IMR-90 (cell line): ENCODE measurements at regions not wholly inside any gene's neighbourhood (a gene's known extent, or its start where the extent isn't known, plus 50 kb on each side); places are given as distances from the start of the nearest gene placed in this dataset.

Experiments used
- ATAC-seq: fragments of 200-7000 bp; cut with Tn5 transposase; 2 replicates; pipeline ENCODE4 v1.9.1; 2020; ENCODE audit warnings: low read depth, mild to moderate bottlenecking, moderate library complexity
- BruUV-seq: library from RNA; stranded (reverse); fragments of 400-500 nt; replicated peaks from 2 replicates; lab custom pipeline; 2021; lab: Mats Ljungman, UMichigan
- CTCF ChIA-PET: fragments of 300-600 bp; formaldehyde crosslinking; extraction: SDS; loops from one replicate; lab custom pipeline; 2021; ENCODE audit warnings: antibody characterized with exemption; lab: Yijun Ruan, JAX
- POLR2A ChIA-PET: fragments of 300-600 bp; sonication (Branson Sonifier 250); formaldehyde crosslinking; loops from one replicate; lab custom pipeline; 2022; ENCODE audit warnings: antibody characterized with exemption; ENCODE audit not compliant: unreplicated experiment; lab: Charles Lee
- DNase-seq: peaks from one replicate; pipeline ENCODE4 v3.0.0; 2013
- H2AFZ ChIP-seq: replicated peaks from 2 replicates; pipeline ENCODE3; 2013; ENCODE audit warnings: low read length, mild to moderate bottlenecking; ENCODE audit not compliant: poor library complexity
- H2AK5ac ChIP-seq: 2 replicates; pipeline ENCODE4 v1.6.1; 2013; ENCODE audit warnings: low read depth, low read length, inconsistent platforms
- H2AK9ac ChIP-seq: replicated peaks from 2 replicates; pipeline ENCODE3; 2013; ENCODE audit warnings: mild to moderate bottlenecking, low read depth, low read length, moderate library complexity; ENCODE audit not compliant: poor library complexity
- H2BK120ac ChIP-seq: 2 replicates; pipeline ENCODE4 v1.6.1; 2013; ENCODE audit warnings: low read depth, low read length, inconsistent platforms
- H2BK15ac ChIP-seq: 3 replicates; pipeline ENCODE4 v1.6.1; 2013; ENCODE audit warnings: low read depth, low read length, inconsistent platforms
- H2BK20ac ChIP-seq: 2 replicates; pipeline ENCODE4 v1.6.1; 2013; ENCODE audit warnings: low read depth, mild to moderate bottlenecking, inconsistent platforms, low read length, moderate library complexity
- H2BK5ac ChIP-seq: 2 replicates; pipeline ENCODE4 v1.6.1; 2013; ENCODE audit warnings: mild to moderate bottlenecking, low read depth, low read length, inconsistent platforms; ENCODE audit not compliant: poor library complexity, severe bottlenecking
- H3K14ac ChIP-seq: replicated peaks from 2 replicates; pipeline ENCODE4 v1.6.1; 2013; ENCODE audit warnings: low read depth, low read length, inconsistent platforms
- H3K18ac ChIP-seq: 2 replicates; pipeline ENCODE4 v1.6.1; 2013; ENCODE audit warnings: low read depth, low read length, control low read depth
- H3K23ac ChIP-seq: 2 replicates; pipeline ENCODE4 v1.6.1; 2013; ENCODE audit warnings: low read depth, low read length, inconsistent platforms
- H3K27ac ChIP-seq: 2 replicates; pipeline ENCODE4 v1.5.1; 2013; ENCODE audit warnings: mild to moderate bottlenecking, control low read depth, low read length; ENCODE audit not compliant: insufficient read depth
- H3K27me3 ChIP-seq: 2 replicates; pipeline ENCODE4 v1.6.1; 2013; ENCODE audit warnings: low read length; ENCODE audit not compliant: control insufficient read depth, insufficient read depth
- H3K36me3 ChIP-seq: 2 replicates; pipeline ENCODE4 v1.6.1; 2013; ENCODE audit warnings: low read length, mixed read lengths; ENCODE audit not compliant: control insufficient read depth, insufficient read depth
- H3K4ac ChIP-seq: 2 replicates; pipeline ENCODE4 v1.6.1; 2013; ENCODE audit warnings: low read depth, low read length, inconsistent platforms
- H3K4me1 ChIP-seq: 2 replicates; pipeline ENCODE4 v1.6.1; 2013; ENCODE audit warnings: low read length, mixed read lengths; ENCODE audit not compliant: control insufficient read depth, insufficient read depth
- H3K4me2 ChIP-seq: 2 replicates; pipeline ENCODE4 v1.6.1; 2013; ENCODE audit warnings: low read depth, mild to moderate bottlenecking, control low read depth, low read length, moderate library complexity
- H3K4me3 ChIP-seq: 2 replicates; pipeline ENCODE4 v1.5.1; 2013; ENCODE audit warnings: low read depth, mild to moderate bottlenecking, control low read depth, low read length, moderate library complexity; ENCODE audit not compliant: insufficient read depth
- H3K56ac ChIP-seq: 2 replicates; pipeline ENCODE4 v1.6.1; 2013; ENCODE audit warnings: low read length, inconsistent platforms; ENCODE audit not compliant: insufficient read depth; ENCODE audit errors: extremely low read depth
- H3K79me1 ChIP-seq, 2 experiments: 2 replicates each; pipeline ENCODE4 v1.6.1; 2013; ENCODE audit warnings: low read length in 2 of 2, inconsistent platforms in 1 of 2, low read depth in 1 of 2
- H3K9ac ChIP-seq: 2 replicates; pipeline ENCODE4 v1.6.1; 2013; ENCODE audit warnings: low read depth, low read length, control low read depth
- H3K9me1 ChIP-seq: 2 replicates; pipeline ENCODE4 v1.6.1; 2013; ENCODE audit warnings: low read length, inconsistent platforms; ENCODE audit not compliant: insufficient read depth
- H3K9me3 ChIP-seq: 2 replicates; pipeline ENCODE4 v1.6.1; 2013; ENCODE audit warnings: low read length; ENCODE audit not compliant: control insufficient read depth, insufficient read depth
- H4K20me1 ChIP-seq: 2 replicates; pipeline ENCODE4 v1.6.1; 2013; ENCODE audit warnings: low read length, inconsistent platforms; ENCODE audit not compliant: insufficient read depth
- H4K5ac ChIP-seq: 2 replicates; pipeline ENCODE4 v1.6.1; 2013; ENCODE audit warnings: mild to moderate bottlenecking, low read depth, low read length, control low read depth
- H4K8ac ChIP-seq, 2 experiments: 2 replicates each; pipeline ENCODE4 v1.6.1; 2013; ENCODE audit warnings: low read depth in 2 of 2, low read length in 2 of 2, control low read depth in 1 of 2, inconsistent platforms in 1 of 2
- H4K91ac ChIP-seq: 2 replicates; pipeline ENCODE4 v1.6.1; 2013; ENCODE audit warnings: low read depth, low read length, inconsistent platforms; ENCODE audit not compliant: insufficient read depth
- MXI1 ChIP-seq: IDR thresholded peaks from 2 replicates; pipeline ENCODE4 v1.6.1; 2012; ENCODE audit warnings: low read depth, mild to moderate bottlenecking, low read length, moderate library complexity, borderline replicate concordance
- POLR2A ChIP-seq: IDR thresholded peaks from 2 replicates; pipeline ENCODE4 v1.6.1; 2012; ENCODE audit warnings: mild to moderate bottlenecking, low read depth, low read length
- RAD21 ChIP-seq: IDR thresholded peaks from 2 replicates; pipeline ENCODE4 v1.6.1; 2012; ENCODE audit warnings: low read length, improper control_type of control experiment
- RCOR1 ChIP-seq: IDR thresholded peaks from 2 replicates; pipeline ENCODE4 v1.6.1; 2012; ENCODE audit warnings: mild to moderate bottlenecking, low read length, improper control_type of control experiment; ENCODE audit not compliant: insufficient replicate concordance
- WGBS, 2 experiments: methylation state at CpG; one replicate each; pipeline versions ENCODE4 v1.1.5 to v1.1.7; 2013; ENCODE audit warnings: missing lambda C conversion rate in 2 of 2; ENCODE audit not compliant: insufficient read length in 1 of 2; ENCODE audit errors: extremely low coverage in 2 of 2; 5-methylcytosine and 5-hydroxymethylcytosine counted together
- dilution Hi-C: fragments of 300-500 bp; cut with HindIII; formaldehyde crosslinking; loops from one replicate; pipeline ENCODE4 v1.14.3; 2018; ENCODE audit warnings: low sequenced_read_pairs; ENCODE audit not compliant: unreplicated experiment
- in situ Hi-C: fragments of 300-500 bp; cut with MboI; formaldehyde crosslinking; loops from 3 replicates; pipeline ENCODE4 v1.14.3; 2019; ENCODE audit warnings: low sequenced_read_pairs, inconsistent platforms, mixed read lengths
- intact Hi-C: fragments of 100-400 bp; cut with micrococcal nuclease; formaldehyde crosslinking; loops from 2 replicates; pipeline ENCODE4 v1.10.0; 2022
- TF ChIP-seq, protein P1 (sequence below): conservative IDR thresholded peaks from 2 replicates; pipeline ENCODE4 v1.5.1; 2012; ENCODE audit warnings: mild to moderate bottlenecking, low read depth, low read length, improper control_type of control experiment
- TF ChIP-seq, protein P2 (sequence below): fragments of 150-350 bp; IDR thresholded peaks from 2 replicates; pipeline ENCODE4 v1.6.1; 2017; ENCODE audit warnings: mild to moderate bottlenecking, antibody characterized with exemption, low read length, low read depth
- TF ChIP-seq, protein P3 (sequence below): fragments of 150-350 bp; IDR thresholded peaks from 2 replicates; pipeline ENCODE4 v1.6.1; 2016; ENCODE audit warnings: low read depth, mild to moderate bottlenecking, low read length, moderate library complexity, borderline replicate concordance

DNA sequence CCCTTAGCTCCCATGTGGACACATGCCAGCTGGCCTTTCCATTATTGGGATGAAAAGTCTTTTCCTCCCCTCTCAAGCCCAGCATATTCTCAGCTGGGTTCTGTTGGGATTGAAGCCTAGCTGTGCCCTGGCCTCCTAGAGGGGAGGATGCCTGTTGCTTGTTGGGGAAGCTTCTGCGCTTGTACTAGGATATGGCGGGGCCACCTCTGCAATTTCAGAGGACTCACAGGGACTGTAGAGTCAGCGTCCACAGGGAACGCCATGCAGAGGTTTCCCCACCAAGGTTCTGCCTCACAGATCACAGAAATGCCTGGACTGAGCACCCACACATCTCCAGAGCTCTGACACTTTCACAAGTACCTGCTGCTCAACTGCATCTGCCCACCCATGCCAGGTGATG, 288.7 kb upstream of the FOXQ1 start:
- no peak overlapping the region for H4K91ac ChIP-seq
- H2BK5ac ChIP-seq: no peak overlapping the region
- no peak overlapping the region for H3K4ac ChIP-seq
- ChIA-PET CTCF (no interaction called here), POLR2A (no interaction called here)
- no peaks in the 10 kb centered on the region for H4K20me1 ChIP-seq
- no peak overlapping the region for H2BK20ac ChIP-seq
- TF ChIP-seq RCOR1: no peak
- TF ChIP-seq, protein P1, sequence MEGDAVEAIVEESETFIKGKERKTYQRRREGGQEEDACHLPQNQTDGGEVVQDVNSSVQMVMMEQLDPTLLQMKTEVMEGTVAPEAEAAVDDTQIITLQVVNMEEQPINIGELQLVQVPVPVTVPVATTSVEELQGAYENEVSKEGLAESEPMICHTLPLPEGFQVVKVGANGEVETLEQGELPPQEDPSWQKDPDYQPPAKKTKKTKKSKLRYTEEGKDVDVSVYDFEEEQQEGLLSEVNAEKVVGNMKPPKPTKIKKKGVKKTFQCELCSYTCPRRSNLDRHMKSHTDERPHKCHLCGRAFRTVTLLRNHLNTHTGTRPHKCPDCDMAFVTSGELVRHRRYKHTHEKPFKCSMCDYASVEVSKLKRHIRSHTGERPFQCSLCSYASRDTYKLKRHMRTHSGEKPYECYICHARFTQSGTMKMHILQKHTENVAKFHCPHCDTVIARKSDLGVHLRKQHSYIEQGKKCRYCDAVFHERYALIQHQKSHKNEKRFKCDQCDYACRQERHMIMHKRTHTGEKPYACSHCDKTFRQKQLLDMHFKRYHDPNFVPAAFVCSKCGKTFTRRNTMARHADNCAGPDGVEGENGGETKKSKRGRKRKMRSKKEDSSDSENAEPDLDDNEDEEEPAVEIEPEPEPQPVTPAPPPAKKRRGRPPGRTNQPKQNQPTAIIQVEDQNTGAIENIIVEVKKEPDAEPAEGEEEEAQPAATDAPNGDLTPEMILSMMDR: no peak
- TF ChIP-seq POLR2A: no peak
- no peak for TF ChIP-seq RAD21
- TF ChIP-seq, protein P2, sequence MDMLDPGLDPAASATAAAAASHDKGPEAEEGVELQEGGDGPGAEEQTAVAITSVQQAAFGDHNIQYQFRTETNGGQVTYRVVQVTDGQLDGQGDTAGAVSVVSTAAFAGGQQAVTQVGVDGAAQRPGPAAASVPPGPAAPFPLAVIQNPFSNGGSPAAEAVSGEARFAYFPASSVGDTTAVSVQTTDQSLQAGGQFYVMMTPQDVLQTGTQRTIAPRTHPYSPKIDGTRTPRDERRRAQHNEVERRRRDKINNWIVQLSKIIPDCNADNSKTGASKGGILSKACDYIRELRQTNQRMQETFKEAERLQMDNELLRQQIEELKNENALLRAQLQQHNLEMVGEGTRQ: no peak
- TF ChIP-seq, protein P3, sequence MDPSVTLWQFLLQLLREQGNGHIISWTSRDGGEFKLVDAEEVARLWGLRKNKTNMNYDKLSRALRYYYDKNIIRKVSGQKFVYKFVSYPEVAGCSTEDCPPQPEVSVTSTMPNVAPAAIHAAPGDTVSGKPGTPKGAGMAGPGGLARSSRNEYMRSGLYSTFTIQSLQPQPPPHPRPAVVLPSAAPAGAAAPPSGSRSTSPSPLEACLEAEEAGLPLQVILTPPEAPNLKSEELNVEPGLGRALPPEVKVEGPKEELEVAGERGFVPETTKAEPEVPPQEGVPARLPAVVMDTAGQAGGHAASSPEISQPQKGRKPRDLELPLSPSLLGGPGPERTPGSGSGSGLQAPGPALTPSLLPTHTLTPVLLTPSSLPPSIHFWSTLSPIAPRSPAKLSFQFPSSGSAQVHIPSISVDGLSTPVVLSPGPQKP: no peak
- no peak for TF ChIP-seq MXI1
- dilution Hi-C loops: no loop called here
- no peak overlapping the region for H3K18ac ChIP-seq
- H3K14ac ChIP-seq: no peak overlapping the region
- no peak overlapping the region for H2AK9ac ChIP-seq
- no peak overlapping the region for H4K5ac ChIP-seq
- no TSS peak for BruUV-seq
- H3K4me1 ChIP-seq: peaks cover 10% of the 10 kb centered on the region; the same call in 1 of the 2 replicates
- WGBS, 2 experiments: 67% methylated on average over 1 of the region's 4 CpGs; no CpG with 5 or more reads in 1 of the 2 experiments
- no peak overlapping the region for H3K23ac ChIP-seq
- H3K4me3 ChIP-seq: no peak overlapping the region
- no peak for DNase-seq
- in situ Hi-C loops: no loop called here
- intact Hi-C loops: no loop called here
- H2AK5ac ChIP-seq: no peak overlapping the region
- H2BK15ac ChIP-seq: no peak overlapping the region
- no peak overlapping the region for H3K56ac ChIP-seq
- no peak overlapping the region for H3K9ac ChIP-seq
- H2BK120ac ChIP-seq: no peak overlapping the region
- no peak overlapping the region for H2AFZ ChIP-seq
- ATAC-seq: no peak
- H3K9me1 ChIP-seq: peaks cover 11% of the 10 kb centered on the region
- H3K79me1 ChIP-seq: no peaks in the 10 kb centered on the region
- H3K4me2 ChIP-seq: no peak overlapping the region
- no peaks in the 10 kb centered on the region for H3K36me3 ChIP-seq
- 0 out of 2 replicates have a peak, but pooled peaks cover 5% of the 10 kb centered on the region for H3K27me3 ChIP-seq
- no peak overlapping the region for H3K27ac ChIP-seq
- no peak overlapping the region for H4K8ac ChIP-seq
- no peaks in the 10 kb centered on the region; the same call in 1 of the 2 replicates for H3K9me3 ChIP-seq
